ENCODE measurements at regions not wholly inside any gene's neighbourhood (a gene's known extent, or its start where the extent isn't known, plus 50 kb on each side); places are given as distances from the start of the nearest gene placed in this dataset.

DNA sequence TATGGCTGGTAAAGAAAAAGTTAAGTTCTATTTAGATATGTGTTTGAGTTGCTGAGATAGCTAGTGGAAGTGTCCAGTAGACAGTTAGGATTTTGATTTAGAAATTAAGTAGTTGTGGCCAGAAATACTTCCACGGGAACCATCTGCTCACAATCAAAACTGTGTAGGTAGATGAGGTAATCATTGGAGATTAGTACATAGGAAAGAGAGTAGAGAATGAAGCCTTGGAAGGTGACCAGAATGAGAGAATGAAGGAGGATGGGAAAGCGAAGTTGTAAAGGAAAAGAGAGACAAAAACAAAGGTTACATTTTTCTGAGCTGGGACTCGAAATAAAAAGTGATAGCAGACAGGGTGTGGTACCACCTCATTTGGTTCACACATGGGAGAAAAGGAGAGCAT is 296.9 kb upstream of the SORL1-AS1 start:
- no peaks in the 10 kb centered on the region for H3F3A ChIP-seq (replicated peaks; ENCODE audit: insufficient read depth)
- H3K4me2 ChIP-seq = no peak overlapping the region
- WGBS (ENCODE audit: low lambda C conversion rate) = 68% methylated on average over 3 of the region's 3 CpGs
- no peak for TF ChIP-seq TAF1 (IDR thresholded peaks at IDR 0.05; ENCODE audit: borderline replicate concordance, low read depth, low read length)
- no peak for TF ChIP-seq RAD21 (IDR thresholded peaks at IDR 0.05; ENCODE audit: low read length)
- TF ChIP-seq EP300 (IDR thresholded peaks at IDR 0.05; ENCODE audit: borderline replicate concordance in 1 of 2, low read depth in 1 of 2, low read length in 1 of 2) = no peak
- no peak for TF ChIP-seq RXRA (IDR thresholded peaks at IDR 0.05; ENCODE audit: borderline replicate concordance, low read depth)
- TF ChIP-seq GATA2 (CRISPR knock-in tag; IDR thresholded peaks at IDR 0.05) = no peak
- TF ChIP-seq, protein P1, sequence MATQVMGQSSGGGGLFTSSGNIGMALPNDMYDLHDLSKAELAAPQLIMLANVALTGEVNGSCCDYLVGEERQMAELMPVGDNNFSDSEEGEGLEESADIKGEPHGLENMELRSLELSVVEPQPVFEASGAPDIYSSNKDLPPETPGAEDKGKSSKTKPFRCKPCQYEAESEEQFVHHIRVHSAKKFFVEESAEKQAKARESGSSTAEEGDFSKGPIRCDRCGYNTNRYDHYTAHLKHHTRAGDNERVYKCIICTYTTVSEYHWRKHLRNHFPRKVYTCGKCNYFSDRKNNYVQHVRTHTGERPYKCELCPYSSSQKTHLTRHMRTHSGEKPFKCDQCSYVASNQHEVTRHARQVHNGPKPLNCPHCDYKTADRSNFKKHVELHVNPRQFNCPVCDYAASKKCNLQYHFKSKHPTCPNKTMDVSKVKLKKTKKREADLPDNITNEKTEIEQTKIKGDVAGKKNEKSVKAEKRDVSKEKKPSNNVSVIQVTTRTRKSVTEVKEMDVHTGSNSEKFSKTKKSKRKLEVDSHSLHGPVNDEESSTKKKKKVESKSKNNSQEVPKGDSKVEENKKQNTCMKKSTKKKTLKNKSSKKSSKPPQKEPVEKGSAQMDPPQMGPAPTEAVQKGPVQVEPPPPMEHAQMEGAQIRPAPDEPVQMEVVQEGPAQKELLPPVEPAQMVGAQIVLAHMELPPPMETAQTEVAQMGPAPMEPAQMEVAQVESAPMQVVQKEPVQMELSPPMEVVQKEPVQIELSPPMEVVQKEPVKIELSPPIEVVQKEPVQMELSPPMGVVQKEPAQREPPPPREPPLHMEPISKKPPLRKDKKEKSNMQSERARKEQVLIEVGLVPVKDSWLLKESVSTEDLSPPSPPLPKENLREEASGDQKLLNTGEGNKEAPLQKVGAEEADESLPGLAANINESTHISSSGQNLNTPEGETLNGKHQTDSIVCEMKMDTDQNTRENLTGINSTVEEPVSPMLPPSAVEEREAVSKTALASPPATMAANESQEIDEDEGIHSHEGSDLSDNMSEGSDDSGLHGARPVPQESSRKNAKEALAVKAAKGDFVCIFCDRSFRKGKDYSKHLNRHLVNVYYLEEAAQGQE (IDR thresholded peaks at IDR 0.05; ENCODE audit: low read depth, low read length) = no peak
- TF ChIP-seq, protein P2, sequence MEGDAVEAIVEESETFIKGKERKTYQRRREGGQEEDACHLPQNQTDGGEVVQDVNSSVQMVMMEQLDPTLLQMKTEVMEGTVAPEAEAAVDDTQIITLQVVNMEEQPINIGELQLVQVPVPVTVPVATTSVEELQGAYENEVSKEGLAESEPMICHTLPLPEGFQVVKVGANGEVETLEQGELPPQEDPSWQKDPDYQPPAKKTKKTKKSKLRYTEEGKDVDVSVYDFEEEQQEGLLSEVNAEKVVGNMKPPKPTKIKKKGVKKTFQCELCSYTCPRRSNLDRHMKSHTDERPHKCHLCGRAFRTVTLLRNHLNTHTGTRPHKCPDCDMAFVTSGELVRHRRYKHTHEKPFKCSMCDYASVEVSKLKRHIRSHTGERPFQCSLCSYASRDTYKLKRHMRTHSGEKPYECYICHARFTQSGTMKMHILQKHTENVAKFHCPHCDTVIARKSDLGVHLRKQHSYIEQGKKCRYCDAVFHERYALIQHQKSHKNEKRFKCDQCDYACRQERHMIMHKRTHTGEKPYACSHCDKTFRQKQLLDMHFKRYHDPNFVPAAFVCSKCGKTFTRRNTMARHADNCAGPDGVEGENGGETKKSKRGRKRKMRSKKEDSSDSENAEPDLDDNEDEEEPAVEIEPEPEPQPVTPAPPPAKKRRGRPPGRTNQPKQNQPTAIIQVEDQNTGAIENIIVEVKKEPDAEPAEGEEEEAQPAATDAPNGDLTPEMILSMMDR (IDR thresholded peaks at IDR 0.05) = no peak
- no peak for TF ChIP-seq JUND (IDR thresholded peaks at IDR 0.05)
- TF ChIP-seq MXI1 (IDR thresholded peaks at IDR 0.05; ENCODE audit: low read depth, low read length) = no peak
- H3K4me3 ChIP-seq (ENCODE audit: low read depth in 2 of 2, low read length in 1 of 2) = no peak overlapping the region
- no peak for DNase-seq
- H3K4me1 ChIP-seq (ENCODE audit: control insufficient read depth in 1 of 2, insufficient read depth in 2 of 2, low read depth in 1 of 2, low read length in 1 of 2) = peaks cover 0 to 4% of the 10 kb centered on the region in 2 experiments; a peak in 2 of 4 replicates
- H3K27ac ChIP-seq (ENCODE audit: low read depth in 2 of 2, low read length in 1 of 2) = no peak overlapping the region
- H3K36me3 ChIP-seq (replicated peaks in 1 of 2; ENCODE audit: control insufficient read depth in 1 of 2, insufficient read depth in 2 of 2, low read length in 1 of 2) = no peaks in the 10 kb centered on the region
- H3K79me2 ChIP-seq (ENCODE audit: insufficient read depth) = no peaks in the 10 kb centered on the region
- no peak overlapping the region for H3K9ac ChIP-seq
- H3K9me2 ChIP-seq = no peaks in the 10 kb centered on the region
- no peak overlapping the region for H2AFZ ChIP-seq (ENCODE audit: low read depth)
- ChIA-PET POLR2A (no interaction called here), CTCF (interaction anchor here (2.8 kb wide), 1 partner anchor 12 kb away, joined by 9 read pairs; no protein-coding TSS in a partner anchor)
- H3K9me3 ChIP-seq = no peaks in the 10 kb centered on the region
- H4K20me1 ChIP-seq (ENCODE audit: insufficient read depth) = no peaks in the 10 kb centered on the region
- no peaks in the 10 kb centered on the region for H3K27me3 ChIP-seq (ENCODE audit: insufficient read depth)

DNA sequence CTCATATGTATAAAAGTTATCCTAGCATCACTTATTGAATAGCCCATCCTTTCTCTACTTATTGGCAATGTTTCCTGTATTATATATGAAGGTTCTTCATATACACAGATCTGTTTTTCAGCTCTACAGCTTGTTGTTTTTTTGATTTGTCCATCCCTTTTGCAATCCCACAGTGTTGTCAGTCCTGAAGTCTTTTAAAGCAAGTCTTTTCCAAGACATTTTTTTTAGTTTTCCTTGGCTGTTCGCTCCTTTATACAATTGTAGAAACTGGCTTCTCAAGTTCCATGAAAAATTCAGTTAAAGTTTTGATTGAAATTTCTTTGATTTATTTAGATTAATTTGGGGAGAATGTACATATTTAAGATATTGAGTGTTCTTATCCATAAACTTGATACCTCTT is 295.3 kb upstream of the SORL1-AS1 start:
- 71% methylated on average over 1 of the region's 1 CpG for WGBS (ENCODE audit: low lambda C conversion rate)
- CTCF ChIA-PET = no interaction called here
- TF ChIP-seq, protein P3, sequence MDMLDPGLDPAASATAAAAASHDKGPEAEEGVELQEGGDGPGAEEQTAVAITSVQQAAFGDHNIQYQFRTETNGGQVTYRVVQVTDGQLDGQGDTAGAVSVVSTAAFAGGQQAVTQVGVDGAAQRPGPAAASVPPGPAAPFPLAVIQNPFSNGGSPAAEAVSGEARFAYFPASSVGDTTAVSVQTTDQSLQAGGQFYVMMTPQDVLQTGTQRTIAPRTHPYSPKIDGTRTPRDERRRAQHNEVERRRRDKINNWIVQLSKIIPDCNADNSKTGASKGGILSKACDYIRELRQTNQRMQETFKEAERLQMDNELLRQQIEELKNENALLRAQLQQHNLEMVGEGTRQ (IDR thresholded peaks at IDR 0.05; ENCODE audit: borderline replicate concordance, low read depth, low read length) = no peak
- TF ChIP-seq EZH2phosphoT487 (IDR thresholded peaks at IDR 0.05; ENCODE audit: borderline replicate concordance, low read depth) (no peak), CHD2 (IDR thresholded peaks at IDR 0.05; ENCODE audit: low read length, partially characterized antibody) (no peak), TEAD4 (IDR thresholded peaks at IDR 0.05; ENCODE audit: borderline replicate concordance, insufficient read depth) (no peak), NRF1 (IDR thresholded peaks at IDR 0.05; ENCODE audit: low read depth, low read length) (no peak), FOXM1 (IDR thresholded peaks at IDR 0.05; ENCODE audit: low read depth) (no peak), ELF1 (IDR thresholded peaks at IDR 0.05) (no peak), RAD21 (IDR thresholded peaks at IDR 0.05; ENCODE audit: low read length) (no peak), SMC3 (IDR thresholded peaks at IDR 0.05; ENCODE audit: low read depth, low read length) (no peak), EP300 (IDR thresholded peaks at IDR 0.05; ENCODE audit: borderline replicate concordance in 1 of 2, low read depth in 1 of 2, low read length in 1 of 2) (no peak)
- TF ChIP-seq, protein P4, sequence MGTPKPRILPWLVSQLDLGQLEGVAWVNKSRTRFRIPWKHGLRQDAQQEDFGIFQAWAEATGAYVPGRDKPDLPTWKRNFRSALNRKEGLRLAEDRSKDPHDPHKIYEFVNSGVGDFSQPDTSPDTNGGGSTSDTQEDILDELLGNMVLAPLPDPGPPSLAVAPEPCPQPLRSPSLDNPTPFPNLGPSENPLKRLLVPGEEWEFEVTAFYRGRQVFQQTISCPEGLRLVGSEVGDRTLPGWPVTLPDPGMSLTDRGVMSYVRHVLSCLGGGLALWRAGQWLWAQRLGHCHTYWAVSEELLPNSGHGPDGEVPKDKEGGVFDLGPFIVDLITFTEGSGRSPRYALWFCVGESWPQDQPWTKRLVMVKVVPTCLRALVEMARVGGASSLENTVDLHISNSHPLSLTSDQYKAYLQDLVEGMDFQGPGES (IDR thresholded peaks at IDR 0.05; ENCODE audit: low read depth, low read length) = no peak
- TF ChIP-seq, protein P5, sequence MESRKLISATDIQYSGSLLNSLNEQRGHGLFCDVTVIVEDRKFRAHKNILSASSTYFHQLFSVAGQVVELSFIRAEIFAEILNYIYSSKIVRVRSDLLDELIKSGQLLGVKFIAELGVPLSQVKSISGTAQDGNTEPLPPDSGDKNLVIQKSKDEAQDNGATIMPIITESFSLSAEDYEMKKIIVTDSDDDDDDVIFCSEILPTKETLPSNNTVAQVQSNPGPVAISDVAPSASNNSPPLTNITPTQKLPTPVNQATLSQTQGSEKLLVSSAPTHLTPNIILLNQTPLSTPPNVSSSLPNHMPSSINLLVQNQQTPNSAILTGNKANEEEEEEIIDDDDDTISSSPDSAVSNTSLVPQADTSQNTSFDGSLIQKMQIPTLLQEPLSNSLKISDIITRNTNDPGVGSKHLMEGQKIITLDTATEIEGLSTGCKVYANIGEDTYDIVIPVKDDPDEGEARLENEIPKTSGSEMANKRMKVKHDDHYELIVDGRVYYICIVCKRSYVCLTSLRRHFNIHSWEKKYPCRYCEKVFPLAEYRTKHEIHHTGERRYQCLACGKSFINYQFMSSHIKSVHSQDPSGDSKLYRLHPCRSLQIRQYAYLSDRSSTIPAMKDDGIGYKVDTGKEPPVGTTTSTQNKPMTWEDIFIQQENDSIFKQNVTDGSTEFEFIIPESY (IDR thresholded peaks at IDR 0.05; ENCODE audit: borderline replicate concordance, low read depth) = no peak

More for the DNA sequence above, 295.3 kb upstream of the SORL1-AS1 start:
- H3K9me2 ChIP-seq = no peaks in the 10 kb centered on the region
- no peak for DNase-seq
- H4K20me1 ChIP-seq (ENCODE audit: insufficient read depth) = no peaks in the 10 kb centered on the region
- H3K79me2 ChIP-seq (ENCODE audit: insufficient read depth) = no peaks in the 10 kb centered on the region
- H3K9ac ChIP-seq = no peak overlapping the region
- H3F3A ChIP-seq (replicated peaks; ENCODE audit: insufficient read depth) = no peaks in the 10 kb centered on the region
- POLR2A ChIA-PET = no interaction called here
- no peaks in the 10 kb centered on the region for H3K27me3 ChIP-seq (ENCODE audit: insufficient read depth)
- no peaks in the 10 kb centered on the region for H3K36me3 ChIP-seq (replicated peaks in 1 of 2; ENCODE audit: control insufficient read depth in 1 of 2, insufficient read depth in 2 of 2, low read length in 1 of 2)
- no peak overlapping the region for H2AFZ ChIP-seq (ENCODE audit: low read depth)
- no peak overlapping the region for H3K27ac ChIP-seq (ENCODE audit: low read depth in 2 of 2, low read length in 1 of 2)
- no peak overlapping the region for H3K4me2 ChIP-seq
- peaks cover 10% of the 10 kb centered on the region; the same call in 1 of the 2 replicates for H3K9me3 ChIP-seq
- no peak overlapping the region for H3K4me3 ChIP-seq (ENCODE audit: low read depth in 2 of 2, low read length in 1 of 2)
- H3K4me1 ChIP-seq (ENCODE audit: control insufficient read depth in 1 of 2, insufficient read depth in 2 of 2, low read depth in 1 of 2, low read length in 1 of 2) = no peaks in the 10 kb centered on the region
